Thymus (tissue), 11 donors: ENCODE measurements at regions not wholly inside any gene's neighbourhood (a gene's known extent, or its start where the extent isn't known, plus 50 kb on each side); places are given as distances from the start of the nearest gene placed in this dataset.
"Not testable (repeated sequence)": the region's sequence is repeated elsewhere in the genome, so short reads cannot be mapped to it uniquely, and the experiment has no call there.

Source experiments
- DNase-seq, 9 donors: peaks; one replicate each; pipeline ENCODE4 v3.0.0-alpha.2; 2013; ENCODE audit warnings: low spot score in 9 of 9, low read depth in 6 of 9, missing footprints in 1 of 9
- H3K27ac ChIP-seq, 2 donors: one replicate each; pipeline ENCODE4 v1.5.1; 2013; ENCODE audit warnings: control low read depth in 1 of 2, low read depth in 1 of 2, low read length in 1 of 2, mild to moderate bottlenecking in 1 of 2, moderate library complexity in 1 of 2
- H3K27me3 ChIP-seq, 2 donors: one replicate each; pipeline ENCODE4 v1.5.1; 2013; ENCODE audit warnings: low read length in 1 of 2; ENCODE audit not compliant: control insufficient read depth in 2 of 2, insufficient read depth in 1 of 2
- H3K36me3 ChIP-seq, 2 donors: one replicate each; pipeline ENCODE4 v1.5.1; 2013; ENCODE audit warnings: low read length in 1 of 2, mild to moderate bottlenecking in 1 of 2, moderate library complexity in 1 of 2; ENCODE audit not compliant: control insufficient read depth in 2 of 2, insufficient read depth in 2 of 2
- H3K4me1 ChIP-seq, 2 donors: one replicate each; pipeline ENCODE4 v1.5.1; 2013; ENCODE audit warnings: low read length in 2 of 2; ENCODE audit not compliant: control insufficient read depth in 2 of 2, insufficient read depth in 2 of 2
- H3K4me3 ChIP-seq, 2 donors: one replicate each; pipeline ENCODE4 v1.5.1; 2013; ENCODE audit warnings: low read length in 2 of 2, control low read depth in 1 of 2, mild to moderate bottlenecking in 1 of 2
- H3K9me3 ChIP-seq, 2 donors: one replicate each; pipeline ENCODE4 v1.5.1; 2013; ENCODE audit warnings: low read length in 1 of 2, mild to moderate bottlenecking in 1 of 2; ENCODE audit not compliant: control insufficient read depth in 2 of 2, insufficient read depth in 1 of 2
- WGBS: extraction: QIAGEN DNeasy Blood & Tissue Kit; methylation state at CpG from one replicate; pipeline ENCODE4 v1.1.7; 2013; 5-methylcytosine and 5-hydroxymethylcytosine counted together
- donor health status: healthy.

GRCh38 chr14:105751291-105751751 lies 224.9 kb downstream of the TMEM121 start:
- 93% methylated on average over 18 of the region's 18 CpGs for WGBS
- H3K27ac ChIP-seq, H3K36me3 ChIP-seq, H3K4me3 ChIP-seq, H3K9me3 ChIP-seq, H3K27me3 ChIP-seq, H3K4me1 ChIP-seq, DNase-seq: not testable (repeated sequence)

- not testable (repeated sequence) for H3K4me3 ChIP-seq, H3K9me3 ChIP-seq, DNase-seq, H3K27ac ChIP-seq, H3K27me3 ChIP-seq, H3K36me3 ChIP-seq, H3K4me1 ChIP-seq
- WGBS = 94% methylated on average over 4 of the region's 7 CpGs
Observed at GRCh38 chr14:105752420-105752819, 226.0 kb downstream of the TMEM121 start.

DNA sequence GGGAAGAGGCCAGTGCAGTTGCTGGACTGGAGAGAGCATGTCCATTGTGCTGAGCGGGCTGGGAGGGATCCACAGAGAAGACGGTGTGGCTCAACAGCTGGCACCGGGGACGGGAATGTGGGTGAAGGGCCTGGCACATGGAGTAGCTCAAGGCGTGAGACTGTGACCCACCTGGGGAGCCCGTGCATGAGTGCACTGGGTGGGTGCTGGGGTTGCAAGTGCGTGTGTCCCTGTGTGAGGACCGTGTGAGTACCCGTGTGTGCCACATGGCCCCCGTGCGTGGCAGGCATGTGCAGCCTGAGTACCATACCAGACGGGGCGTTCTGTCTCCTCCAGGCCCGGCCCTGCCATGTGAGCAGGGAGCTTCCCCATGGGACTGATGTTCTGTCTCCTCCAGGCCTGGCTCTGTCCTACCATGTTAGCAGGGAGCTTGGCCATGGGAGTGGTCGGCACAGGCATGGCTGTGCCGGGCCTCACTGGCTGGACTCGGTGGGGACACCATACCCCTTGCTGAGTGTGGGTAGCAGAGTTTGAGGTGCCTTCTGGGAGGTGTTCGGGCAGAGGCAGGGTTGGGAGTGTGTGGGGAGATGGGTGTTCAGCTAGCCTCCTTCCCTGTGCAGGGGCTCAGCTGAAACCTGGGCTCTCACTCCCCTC lies 234.4 kb downstream of the TMEM121 start:
- H3K9me3 ChIP-seq = peaks cover 0 to 6% of the 10 kb centered on the region in 2 donors
- no peak for DNase-seq
- no peaks in the 10 kb centered on the region for H3K27me3 ChIP-seq
- H3K4me3 ChIP-seq = no peak overlapping the region
- WGBS = 93% methylated on average over 18 of the region's 18 CpGs
- H3K27ac ChIP-seq = no peak overlapping the region
- no peaks in the 10 kb centered on the region for H3K4me1 ChIP-seq
- H3K36me3 ChIP-seq = no peaks in the 10 kb centered on the region

- H3K36me3 ChIP-seq, H3K4me1 ChIP-seq, H3K4me3 ChIP-seq, DNase-seq, H3K27ac ChIP-seq, H3K27me3 ChIP-seq: not testable (repeated sequence)
- peaks cover 0 to 12% of the 10 kb centered on the region in 2 donors for H3K9me3 ChIP-seq
- 94% methylated on average over 5 of the region's 5 CpGs for WGBS
Observed at GRCh38 chr14:105761345-105761740, 235.0 kb downstream of the TMEM121 start.

GRCh38 chr14:105761842-105762241 lies 235.5 kb downstream of the TMEM121 start:
- H3K4me1 ChIP-seq = no peaks in the 10 kb centered on the region
- no peak for DNase-seq
- no peak overlapping the region for H3K4me3 ChIP-seq
- H3K36me3 ChIP-seq = no peaks in the 10 kb centered on the region
- H3K9me3 ChIP-seq = peaks cover 0 to 12% of the 10 kb centered on the region in 2 donors
- no peaks in the 10 kb centered on the region for H3K27me3 ChIP-seq
- no peak overlapping the region for H3K27ac ChIP-seq
- 91% methylated on average over 9 of the region's 9 CpGs for WGBS

DNA sequence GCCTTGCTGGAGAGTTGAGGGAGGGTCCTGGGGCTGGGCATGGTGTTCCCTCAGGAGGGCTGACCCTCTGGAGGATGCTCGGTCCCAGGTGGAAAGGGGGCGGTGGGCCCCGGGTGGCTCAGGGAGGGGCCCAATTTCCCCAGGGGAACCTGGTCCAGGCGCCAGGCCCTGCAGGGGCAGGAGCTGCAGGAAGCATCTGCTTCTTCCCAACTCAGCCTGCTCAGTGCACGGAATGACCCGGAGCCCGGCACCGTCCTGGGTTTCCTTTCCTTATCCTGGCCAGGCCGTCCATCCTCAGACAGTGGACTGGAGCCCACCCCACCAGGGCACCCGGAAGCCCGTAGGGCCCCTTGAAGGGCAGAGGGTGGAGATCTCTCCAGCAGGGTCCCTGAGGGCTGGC lies 235.9 kb downstream of the TMEM121 start:
- 94% methylated on average over 7 of the region's 11 CpGs for WGBS
- H3K36me3 ChIP-seq, H3K4me1 ChIP-seq, H3K27ac ChIP-seq, H3K4me3 ChIP-seq, H3K27me3 ChIP-seq, DNase-seq: not testable (repeated sequence)
- peaks cover 0 to 12% of the 10 kb centered on the region in 2 donors for H3K9me3 ChIP-seq

GRCh38 chr14:105764254-105764901 lies 238.0 kb downstream of the TMEM121 start:
- 93% methylated on average over 30 of the region's 35 CpGs for WGBS
- not testable (repeated sequence) for DNase-seq, H3K36me3 ChIP-seq, H3K4me1 ChIP-seq, H3K4me3 ChIP-seq, H3K27me3 ChIP-seq, H3K27ac ChIP-seq
- peaks cover 0 to 12% of the 10 kb centered on the region in 2 donors for H3K9me3 ChIP-seq

DNA sequence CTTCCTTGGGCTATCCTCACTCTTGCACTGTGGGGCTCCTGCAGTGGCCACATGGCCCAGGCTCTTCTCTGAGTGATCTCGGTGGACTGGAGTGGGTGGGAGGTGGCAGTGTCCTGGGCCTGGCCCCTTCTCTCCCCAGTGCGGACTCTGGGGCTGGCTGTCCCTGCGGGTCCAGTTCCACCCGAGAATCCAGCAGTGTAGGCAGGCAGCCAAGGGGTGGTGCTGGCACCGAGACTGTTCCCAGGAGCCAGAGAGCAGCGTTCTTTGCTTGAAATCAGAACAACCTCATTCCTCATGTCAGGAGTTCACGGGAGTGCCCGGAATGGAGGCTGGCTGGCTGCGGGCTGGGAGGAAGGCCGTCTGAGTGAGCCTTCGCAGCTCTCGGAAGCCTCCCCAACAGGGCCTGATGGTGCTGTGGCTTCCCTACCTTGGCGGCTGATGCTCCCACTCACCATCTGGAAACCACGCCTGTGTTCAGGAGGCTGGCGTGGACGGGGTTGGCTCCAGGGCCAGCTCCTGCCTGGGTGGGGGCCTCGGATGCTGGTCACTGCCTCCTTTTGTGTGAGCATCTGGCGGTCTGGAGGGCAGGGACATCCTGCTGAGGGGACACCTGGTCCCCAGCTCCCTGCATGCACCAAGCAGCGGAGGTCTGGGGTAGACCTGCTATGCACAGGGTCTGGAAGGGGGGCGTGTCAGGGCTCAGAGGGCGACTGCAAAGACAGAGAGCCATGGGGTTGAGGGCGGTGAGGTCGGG lies 238.9 kb downstream of the TMEM121 start:
- peaks cover 0 to 12% of the 10 kb centered on the region in 2 donors for H3K9me3 ChIP-seq
- not testable (repeated sequence) for H3K4me1 ChIP-seq, H3K36me3 ChIP-seq, DNase-seq, H3K27me3 ChIP-seq, H3K4me3 ChIP-seq, H3K27ac ChIP-seq
- WGBS = 93% methylated on average over 17 of the region's 23 CpGs
